RWPE1 (cell line): ENCODE measurements at regions not wholly inside any gene's neighbourhood (a gene's known extent, or its start where the extent isn't known, plus 50 kb on each side); places are given as distances from the start of the nearest gene placed in this dataset.

ENCODE experiments used
- CTCF ChIA-PET: fragments of 350-600 bp; sonication (Branson Sonifier 250); formaldehyde crosslinking; extraction: SDS; loops from one replicate; lab custom pipeline; 2021; lab: Yijun Ruan, JAX
- POLR2A ChIA-PET: fragments of 400-600 bp; formaldehyde crosslinking; extraction: SDS; loops from one replicate; lab custom pipeline; 2020; ENCODE audit warnings: antibody characterized with exemption; ENCODE audit not compliant: low non-redundant PET; lab: Yijun Ruan, JAX
- DNase-seq: peaks from one replicate; pipeline ENCODE4 v3.0.0; 2012; ENCODE audit warnings: low spot score
- H3K27ac ChIP-seq: fragments of 450-650 bp; 2 replicates; pipeline ENCODE4 v1.5.1; 2017
- CTCF ChIP-seq: fragments of 450-650 bp; conservative IDR thresholded peaks from 2 replicates; pipeline ENCODE4 v1.5.1; 2017; ENCODE audit warnings: low read depth, mild to moderate bottlenecking

GRCh38 chr3:146838221-146838620, 233.1 kb upstream of the PLSCR5 start:
- H3K27ac ChIP-seq, result no peak overlapping the region
- POLR2A ChIA-PET, result no interaction called here
- CTCF ChIA-PET, result no interaction called here
- DNase-seq, result no peak
- TF ChIP-seq CTCF, result no peak

DNA sequence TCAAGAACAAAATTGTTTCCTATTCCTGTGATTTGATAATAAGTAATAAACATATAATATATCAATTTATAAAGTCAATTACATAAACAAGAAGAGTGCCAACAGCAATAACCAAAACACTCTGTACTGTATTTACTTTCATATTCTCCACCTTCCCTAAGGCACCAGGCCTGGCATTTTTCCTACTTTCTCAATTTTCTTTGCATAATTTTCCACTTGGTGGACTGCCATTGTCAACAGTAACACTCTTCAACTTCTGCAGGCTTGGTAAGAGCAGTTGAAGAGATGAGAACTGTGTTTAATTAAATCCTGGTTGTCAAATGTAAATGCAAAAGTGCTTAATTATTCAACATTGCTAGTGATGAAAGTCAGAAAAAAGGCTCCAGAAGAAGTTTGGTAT, 229.8 kb upstream of the PLSCR5 start:
- no peak for TF ChIP-seq CTCF
- DNase-seq, result no peak
- H3K27ac ChIP-seq, result no peak overlapping the region
- CTCF ChIA-PET, result no interaction called here
- POLR2A ChIA-PET, result no interaction called here

- no peak for DNase-seq
- ChIA-PET CTCF (interaction anchor here (0.6 kb wide), 1 partner anchor 221 kb away, joined by 3 read pairs; no protein-coding TSS in a partner anchor), POLR2A (no interaction called here)
- no peak overlapping the region for H3K27ac ChIP-seq
- no peak for TF ChIP-seq CTCF
Observed at GRCh38 chr3:146832857-146833458, 227.8 kb upstream of the PLSCR5 start.

- no peak overlapping the region for H3K27ac ChIP-seq
- TF ChIP-seq CTCF, result no peak
- DNase-seq, result no peak
- CTCF ChIA-PET, result no interaction called here
- POLR2A ChIA-PET, result no interaction called here
Observed at GRCh38 chr3:146831659-146832058, 226.5 kb upstream of the PLSCR5 start.

- no peak for TF ChIP-seq CTCF
- ChIA-PET CTCF (no interaction called here), POLR2A (no interaction called here)
- H3K27ac ChIP-seq, result no peak overlapping the region
- DNase-seq, result no peak
Observed at GRCh38 chr3:146830231-146830630, 225.1 kb upstream of the PLSCR5 start.

- H3K27ac ChIP-seq, result no peak overlapping the region
- ChIA-PET POLR2A (no interaction called here), CTCF (no interaction called here)
- DNase-seq, result no peak
- TF ChIP-seq CTCF, result no peak
Observed at GRCh38 chr3:146827836-146828235, 222.7 kb upstream of the PLSCR5 start.

- ChIA-PET POLR2A (no interaction called here), CTCF (no interaction called here)
- DNase-seq, result no peak
- no peak overlapping the region for H3K27ac ChIP-seq
- TF ChIP-seq CTCF, result no peak
Observed at GRCh38 chr3:146823622-146824021, 218.5 kb upstream of the PLSCR5 start.
